ENCODE measurements at regions not wholly inside any gene's neighbourhood (a gene's known extent, or its start where the extent isn't known, plus 50 kb on each side); places are given as distances from the start of the nearest gene placed in this dataset.

- Histone ChIP-seq H3K27me3 (ENCODE audit: insufficient read depth in 3 of 3, low read length in 2 of 3) (no peaks in the 10 kb centered on the region), H3K9me3 (no peaks in the 10 kb centered on the region), H3K36me3 (ENCODE audit: insufficient read depth in 1 of 2, low read depth in 1 of 2) (no peaks in the 10 kb centered on the region), H3K4me1 (no peaks in the 10 kb centered on the region), H3K4me3 (no peak overlapping the region), H3K27ac (no peak overlapping the region)
- intact Hi-C loops (cut with DNase I), result no loop called here
- DNase-seq, result no peak
- no peak for TF ChIP-seq CTCF (IDR thresholded peaks at IDR 0.05)
- no peak for ATAC-seq
- WGBS, 3 donors, result 62 to 64% (median 63%) methylated on average over 3 of the region's 3 CpGs
These were observed 793.6 kb upstream of the INTU start for GRCh38 chr4:126838941-126839679.

DNA sequence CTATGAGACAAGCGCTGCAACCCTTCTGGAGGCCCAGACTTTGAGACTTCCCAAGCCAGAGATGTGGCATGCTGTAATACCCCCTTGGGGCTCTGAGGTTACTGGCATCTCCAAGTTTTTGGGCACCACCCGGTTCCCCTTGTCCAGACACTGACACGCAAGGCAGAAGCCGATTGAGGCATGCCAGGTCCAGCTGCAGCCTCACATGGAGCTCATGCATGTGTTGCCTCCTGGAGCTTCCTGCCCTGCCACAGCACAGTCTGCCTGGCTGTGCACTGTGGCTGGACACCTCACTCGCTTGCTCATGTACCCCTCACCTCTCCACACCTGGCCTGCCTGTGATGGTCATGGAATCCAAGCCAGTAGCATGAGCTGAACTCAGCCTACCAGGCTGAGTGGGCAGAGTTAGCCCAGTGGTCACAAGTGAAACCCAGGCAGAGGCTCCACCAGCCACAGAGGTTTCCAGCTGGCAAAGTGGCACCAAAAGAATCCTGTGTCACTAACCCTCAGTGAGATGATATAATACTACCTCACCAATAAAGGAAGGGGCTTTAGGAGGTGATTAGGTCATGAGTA lies 789.2 kb upstream of the INTU start:
- Histone ChIP-seq H3K27me3 (ENCODE audit: insufficient read depth in 3 of 3, low read length in 2 of 3) (no peaks in the 10 kb centered on the region), H3K36me3 (ENCODE audit: insufficient read depth in 1 of 2, low read depth in 1 of 2) (no peaks in the 10 kb centered on the region), H3K27ac (no peak overlapping the region), H3K4me3 (no peak overlapping the region), H3K4me1 (no peaks in the 10 kb centered on the region), H3K9me3 (no peaks in the 10 kb centered on the region)
- intact Hi-C loops (cut with DNase I), result no loop called here
- 89 to 95% (median 91%) methylated on average over 5 of the region's 5 CpGs for WGBS, 3 donors
- DNase-seq, result no peak
- no peak for TF ChIP-seq CTCF (IDR thresholded peaks at IDR 0.05)
- ATAC-seq, result no peak

DNA sequence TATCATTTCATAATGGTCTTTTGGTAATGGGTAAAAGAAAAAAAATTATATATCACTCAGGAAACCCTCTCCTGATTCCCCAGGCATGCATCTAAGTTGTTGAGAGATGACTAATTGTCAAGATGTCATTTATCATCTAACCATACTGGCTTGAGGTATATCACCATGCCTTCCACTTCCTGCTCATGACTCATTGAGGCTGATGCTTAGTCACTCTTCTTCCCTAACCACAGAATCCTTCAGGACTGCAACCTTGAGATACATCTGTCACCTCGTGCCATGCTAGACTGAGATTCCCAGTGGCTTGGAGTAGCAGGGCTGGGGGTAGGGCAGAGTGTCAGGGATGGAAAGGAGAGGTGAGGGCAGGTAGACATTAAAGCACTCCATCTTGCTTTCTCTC lies 782.5 kb upstream of the INTU start:
- H3K27ac ChIP-seq, result no peak overlapping the region
- intact Hi-C loops (cut with DNase I), result no loop called here
- H3K9me3 ChIP-seq, result no peaks in the 10 kb centered on the region
- H3K4me3 ChIP-seq, result no peak overlapping the region
- TF ChIP-seq CTCF (IDR thresholded peaks at IDR 0.05), result no peak
- WGBS, 3 donors, result 67 to 80% (median 75%) methylated on average over 1 of the region's 1 CpG
- no peaks in the 10 kb centered on the region for H3K27me3 ChIP-seq (ENCODE audit: insufficient read depth in 3 of 3, low read length in 2 of 3)
- no peaks in the 10 kb centered on the region for H3K4me1 ChIP-seq
- peak in 1 of 4 donors; percentile 32 for ATAC-seq
- no peak for DNase-seq
- no peaks in the 10 kb centered on the region for H3K36me3 ChIP-seq (ENCODE audit: insufficient read depth in 1 of 2, low read depth in 1 of 2)

DNA sequence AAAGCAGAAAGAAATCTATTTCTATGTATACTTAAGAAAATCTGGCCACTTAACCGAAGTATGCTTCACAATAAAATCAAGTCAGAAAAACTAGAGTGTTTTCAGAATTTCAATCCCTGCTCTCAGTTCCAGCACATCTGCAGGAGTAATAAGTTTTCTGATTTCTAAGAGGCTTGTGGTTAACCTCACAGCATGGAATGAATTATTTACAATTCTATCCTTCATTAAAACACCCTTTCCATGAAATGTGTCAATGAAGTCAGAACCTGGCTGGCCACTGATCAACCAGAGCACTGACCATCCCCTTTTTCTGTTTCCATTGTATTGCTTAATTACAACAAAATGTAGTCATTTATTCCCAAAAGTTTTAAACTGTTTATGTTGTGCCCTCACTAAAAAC lies 781.4 kb upstream of the INTU start:
- WGBS, 3 donors, result 83 to 93% (median 90%) methylated on average over 1 of the region's 1 CpG
- Histone ChIP-seq H3K4me3 (no peak overlapping the region), H3K4me1 (no peaks in the 10 kb centered on the region), H3K36me3 (ENCODE audit: insufficient read depth in 1 of 2, low read depth in 1 of 2) (no peaks in the 10 kb centered on the region), H3K9me3 (no peaks in the 10 kb centered on the region), H3K27me3 (ENCODE audit: insufficient read depth in 3 of 3, low read length in 2 of 3) (no peaks in the 10 kb centered on the region), H3K27ac (no peak overlapping the region)
- intact Hi-C loops (cut with DNase I), result no loop called here
- DNase-seq (no peak), ATAC-seq (no peak)
- TF ChIP-seq CTCF (IDR thresholded peaks at IDR 0.05), result no peak

GRCh38 chr4:126853715-126854114 lies 779.0 kb upstream of the INTU start:
- Histone ChIP-seq H3K4me3 (no peak overlapping the region), H3K9me3 (no peaks in the 10 kb centered on the region), H3K36me3 (ENCODE audit: insufficient read depth in 1 of 2, low read depth in 1 of 2) (no peaks in the 10 kb centered on the region), H3K27ac (no peak overlapping the region), H3K4me1 (no peaks in the 10 kb centered on the region), H3K27me3 (ENCODE audit: insufficient read depth in 3 of 3, low read length in 2 of 3) (no peaks in the 10 kb centered on the region)
- DNase-seq, result no peak
- TF ChIP-seq CTCF (IDR thresholded peaks at IDR 0.05), result no peak
- intact Hi-C loops (cut with DNase I), result no loop called here
- ATAC-seq, result no peak

Measured in psoas muscle (tissue), 7 donors.